ENCODE measurements at regions not wholly inside any gene's neighbourhood (a gene's known extent, or its start where the extent isn't known, plus 50 kb on each side); places are given as distances from the start of the nearest gene placed in this dataset.

GRCh38 chr13:97640268-97640667 lies 206.3 kb downstream of the RAP2A start:
- TF ChIP-seq YY1 (IDR thresholded peaks at IDR 0.05; ENCODE audit: insufficient read depth, insufficient read length): no peak
- no peak for TF ChIP-seq ZNF274 (IDR thresholded peaks at IDR 0.05; ENCODE audit: low read depth, low read length)
- no peak for TF ChIP-seq SUZ12 (IDR thresholded peaks at IDR 0.05; ENCODE audit: extremely low read depth, insufficient read depth, insufficient read length)

Data from NT2/D1 (cell line).